ENCODE measurements at regions not wholly inside any gene's neighbourhood (a gene's known extent, or its start where the extent isn't known, plus 50 kb on each side); places are given as distances from the start of the nearest gene placed in this dataset.

- WGBS, result 53% methylated on average over 1 of the region's 1 CpG
- H3K27ac ChIP-seq, result no peak overlapping the region
- DNase-seq (ENCODE audit: low spot score in 2 of 2), result no peak
Observed at GRCh38 chr2:53477517-53477916, 290.1 kb upstream of the CHAC2 start.

GRCh38 chr2:53476834-53477233 is 290.8 kb upstream of the CHAC2 start:
- Histone ChIP-seq H3K9me3 (no peaks in the 10 kb centered on the region), H3K27ac (no peak overlapping the region), H3K36me3 (no peaks in the 10 kb centered on the region), H3K27me3 (no peaks in the 10 kb centered on the region), H3K4me1 (no peaks in the 10 kb centered on the region), H3K4me3 (no peak overlapping the region)
- TF ChIP-seq POLR2AphosphoS5 (IDR thresholded peaks at IDR 0.05), result no peak
- DNase-seq (ENCODE audit: low spot score in 2 of 2), result no peak
- 85% methylated on average over 6 of the region's 6 CpGs for WGBS

More at GRCh38 chr2:53477517-53477916, 290.1 kb upstream of the CHAC2 start:
- TF ChIP-seq POLR2AphosphoS5 (IDR thresholded peaks at IDR 0.05), result no peak
- TF ChIP-seq POLR2A (IDR thresholded peaks at IDR 0.05), result no peak
- TF ChIP-seq CTCF (IDR thresholded peaks at IDR 0.05), result no peak
- TF ChIP-seq EP300 (IDR thresholded peaks at IDR 0.05), result no peak
- no peaks in the 10 kb centered on the region for H3K27me3 ChIP-seq
- H3K36me3 ChIP-seq, result no peaks in the 10 kb centered on the region
- H3K9me3 ChIP-seq, result no peaks in the 10 kb centered on the region
- no peaks in the 10 kb centered on the region for H3K4me1 ChIP-seq
- H3K4me3 ChIP-seq, result no peak overlapping the region

- no peak overlapping the region for H3K27ac ChIP-seq
- 85% methylated on average over 2 of the region's 2 CpGs for WGBS
- no peaks in the 10 kb centered on the region for H3K9me3 ChIP-seq
- no peaks in the 10 kb centered on the region for H3K4me1 ChIP-seq
- no peaks in the 10 kb centered on the region for H3K36me3 ChIP-seq
- no peaks in the 10 kb centered on the region for H3K27me3 ChIP-seq
- H3K4me3 ChIP-seq, result no peak overlapping the region
- no peak for TF ChIP-seq POLR2AphosphoS5 (IDR thresholded peaks at IDR 0.05)
- no peak for TF ChIP-seq CTCF (IDR thresholded peaks at IDR 0.05)
- no peak for TF ChIP-seq POLR2A (IDR thresholded peaks at IDR 0.05)
- TF ChIP-seq EP300 (IDR thresholded peaks at IDR 0.05), result no peak
- no peak for DNase-seq (ENCODE audit: low spot score in 2 of 2)
Observed at GRCh38 chr2:53475766-53476165, 291.8 kb upstream of the CHAC2 start.

- TF ChIP-seq CTCF (IDR thresholded peaks at IDR 0.05) (no peak), POLR2AphosphoS5 (IDR thresholded peaks at IDR 0.05) (no peak), POLR2A (IDR thresholded peaks at IDR 0.05) (no peak), EP300 (IDR thresholded peaks at IDR 0.05) (no peak)
- WGBS, result 93% methylated on average over 2 of the region's 2 CpGs
- no peaks in the 10 kb centered on the region for H3K4me1 ChIP-seq
- H3K4me3 ChIP-seq, result no peak overlapping the region
- DNase-seq (ENCODE audit: low spot score in 2 of 2), result no peak
- H3K27ac ChIP-seq, result no peak overlapping the region
- H3K27me3 ChIP-seq, result no peaks in the 10 kb centered on the region
- no peaks in the 10 kb centered on the region for H3K9me3 ChIP-seq
- H3K36me3 ChIP-seq, result no peaks in the 10 kb centered on the region
Observed at GRCh38 chr2:53475321-53475720, 292.3 kb upstream of the CHAC2 start.

- no peak overlapping the region for H3K27ac ChIP-seq
- no peaks in the 10 kb centered on the region for H3K9me3 ChIP-seq
- no peak overlapping the region for H3K4me3 ChIP-seq
- TF ChIP-seq POLR2A (IDR thresholded peaks at IDR 0.05) (no peak), CTCF (IDR thresholded peaks at IDR 0.05) (no peak), POLR2AphosphoS5 (IDR thresholded peaks at IDR 0.05) (no peak), EP300 (IDR thresholded peaks at IDR 0.05) (no peak)
- H3K4me1 ChIP-seq, result no peaks in the 10 kb centered on the region
- WGBS, result 53% methylated on average over 2 of the region's 2 CpGs
- H3K36me3 ChIP-seq, result no peaks in the 10 kb centered on the region
- no peaks in the 10 kb centered on the region for H3K27me3 ChIP-seq
- no peak for DNase-seq (ENCODE audit: low spot score in 2 of 2)
Observed at GRCh38 chr2:53474914-53475313, 292.7 kb upstream of the CHAC2 start.

GRCh38 chr2:53473775-53474311 is 293.8 kb upstream of the CHAC2 start:
- no peak for DNase-seq (ENCODE audit: low spot score in 2 of 2)
- 50% methylated on average over 3 of the region's 3 CpGs for WGBS
- no peak for TF ChIP-seq EP300 (IDR thresholded peaks at IDR 0.05)
- TF ChIP-seq POLR2AphosphoS5 (IDR thresholded peaks at IDR 0.05), result no peak
- no peak for TF ChIP-seq POLR2A (IDR thresholded peaks at IDR 0.05)
- TF ChIP-seq CTCF (IDR thresholded peaks at IDR 0.05), result no peak

More at GRCh38 chr2:53473775-53474311, 293.8 kb upstream of the CHAC2 start:
- no peaks in the 10 kb centered on the region for H3K9me3 ChIP-seq
- H3K4me3 ChIP-seq, result no peak overlapping the region
- H3K27me3 ChIP-seq, result no peaks in the 10 kb centered on the region
- no peak overlapping the region for H3K27ac ChIP-seq
- H3K36me3 ChIP-seq, result no peaks in the 10 kb centered on the region
- H3K4me1 ChIP-seq, result no peaks in the 10 kb centered on the region

Measured in suprapubic skin (tissue), 4 donors.